NOMO-1 (cell line): ENCODE measurements at regions not wholly inside any gene's neighbourhood (a gene's known extent, or its start where the extent isn't known, plus 50 kb on each side); places are given as distances from the start of the nearest gene placed in this dataset.

Experiments
- DNase-seq, 2 experiments: peaks; one replicate each; lab custom pipeline; 2025; ENCODE audit not compliant: unreplicated experiment in 2 of 2; lab: John Stamatoyannopoulos, UW

GRCh38 chr7:38069052-38069451 is 109.0 kb upstream of the STARD3NL start:
- DNase-seq: no peak

- no peak for DNase-seq
Observed at GRCh38 chr7:38070718-38071117, 107.3 kb upstream of the STARD3NL start.

- DNase-seq: no peak
Observed at GRCh38 chr7:38086857-38087256, 91.2 kb upstream of the STARD3NL start.

- DNase-seq: no peak
Observed at GRCh38 chr7:38102507-38102906, 75.5 kb upstream of the STARD3NL start.

DNA sequence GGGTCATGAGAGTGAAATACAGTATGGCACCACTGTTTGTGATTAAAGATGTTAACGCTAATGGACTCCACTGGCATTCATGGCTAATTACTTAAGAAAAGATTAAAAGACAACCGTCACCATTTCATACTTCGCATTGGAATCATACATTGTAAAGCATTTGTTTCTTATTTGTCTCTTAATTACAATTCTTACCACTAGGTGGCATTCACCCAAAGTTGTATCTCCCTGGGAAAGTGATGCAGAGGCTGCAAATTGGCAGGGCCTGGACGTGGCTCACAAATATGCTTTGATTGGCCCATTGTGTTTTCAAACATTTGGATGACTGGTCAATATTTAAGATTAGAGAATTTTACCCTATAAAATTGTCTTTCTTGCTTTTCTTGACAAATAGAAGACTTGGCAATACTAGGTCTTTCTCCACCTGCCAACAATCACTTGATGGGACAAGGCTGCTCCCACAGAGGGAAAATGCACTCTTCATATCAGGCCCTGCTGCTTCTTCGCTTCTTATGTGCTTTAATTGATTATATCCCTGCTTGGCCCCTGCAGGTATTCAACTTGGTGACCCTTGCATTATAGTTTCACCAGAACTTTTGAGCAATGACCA is 72.1 kb upstream of the STARD3NL start:
- peak in 1 of 2 experiments; percentile 39 for DNase-seq

- DNase-seq: peak; percentile 5 to 56
Observed at GRCh38 chr7:38107486-38107893, 70.6 kb upstream of the STARD3NL start.

DNA sequence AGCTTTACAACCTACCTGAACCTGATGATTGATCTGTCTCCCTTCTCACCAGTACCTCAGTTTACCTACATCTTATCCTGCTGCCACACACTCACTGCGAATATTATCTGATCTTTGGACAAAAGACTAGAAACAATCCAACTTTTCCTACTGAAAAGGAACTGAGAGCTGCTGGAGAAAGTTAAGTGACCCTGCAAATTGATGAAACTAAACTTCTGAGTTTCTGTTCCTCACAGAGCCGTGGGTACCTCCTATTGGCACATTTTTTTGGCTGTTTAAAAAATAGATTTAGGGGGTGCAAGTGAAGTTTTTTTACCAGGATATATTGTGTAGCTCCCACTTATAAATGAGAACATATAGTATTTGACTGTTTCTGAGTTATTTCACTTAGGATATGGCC is 66.0 kb upstream of the STARD3NL start:
- peak in 1 of 2 experiments; percentile 4 for DNase-seq

- DNase-seq: no peak
Observed at GRCh38 chr7:38120076-38120475, 58.0 kb upstream of the STARD3NL start.

DNA sequence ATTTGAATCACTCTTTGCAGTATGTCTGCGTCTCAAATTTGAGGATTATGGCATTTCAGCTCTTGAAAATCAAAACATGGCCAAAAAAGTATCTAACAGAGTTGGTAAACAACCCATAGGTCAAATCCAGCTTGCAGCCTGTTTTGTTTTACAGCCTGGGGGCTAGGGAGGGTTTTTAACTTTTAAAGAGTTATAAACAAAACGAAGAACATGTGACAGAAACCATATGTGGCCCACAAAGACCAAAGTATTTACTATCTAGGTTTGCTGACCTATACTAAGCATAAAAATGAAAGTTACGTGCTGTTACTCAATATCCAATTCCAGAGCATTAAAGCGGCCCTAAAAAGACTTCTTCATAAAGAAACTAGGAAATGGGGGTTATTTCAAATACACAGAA is 55.5 kb upstream of the STARD3NL start:
- DNase-seq: no peak

- peak in 1 of 2 experiments; percentile 23 for DNase-seq
Observed at GRCh38 chr7:38123494-38123893, 54.6 kb upstream of the STARD3NL start.

- DNase-seq: no peak
Observed at GRCh38 chr7:38127216-38128207, 50.5 kb upstream of the STARD3NL start.
